SK-N-MC (cell line): ENCODE measurements at regions not wholly inside any gene's neighbourhood (a gene's known extent, or its start where the extent isn't known, plus 50 kb on each side); places are given as distances from the start of the nearest gene placed in this dataset.
A peak's percentile ranks its signal among the peaks of the same experiment; 100 is the strongest.

Experiments used
- DNase-seq: peaks from one replicate; pipeline ENCODE4 v3.0.0-alpha.2; 2011; ENCODE audit warnings: low read depth, low spot score
- H3K27ac ChIP-seq: fragments of 200-600 bp; sonication (generic); 2 replicates; pipeline ENCODE4 v1.5.1; 2016; ENCODE audit warnings: mixed run types
- H3K36me3 ChIP-seq: fragments of 200-600 bp; sonication (generic); 2 replicates; pipeline ENCODE4 v1.6.1; 2017; ENCODE audit warnings: antibody characterized with exemption, low read length, mixed read lengths; ENCODE audit not compliant: insufficient read depth
- H3K4me3 ChIP-seq: fragments of 200-600 bp; sonication (generic); 2 replicates; pipeline ENCODE4 v1.5.1; 2016
- H3K9ac ChIP-seq: fragments of 200-600 bp; sonication (generic); 2 replicates; pipeline ENCODE4 v1.8.0; 2017; ENCODE audit warnings: mixed run types, mixed read lengths; ENCODE audit not compliant: insufficient read length
- H3K9me3 ChIP-seq: fragments of 200-600 bp; sonication (generic); 2 replicates; pipeline ENCODE4 v1.6.1; 2017; ENCODE audit warnings: low read depth, mild to moderate bottlenecking, antibody characterized with exemption, low read length, moderate library complexity, mixed read lengths
- EZH2 ChIP-seq: fragments of 200-600 bp; sonication (generic); IDR thresholded peaks from one replicate; pipeline ENCODE4 v1.6.1; 2017; ENCODE audit warnings: antibody characterized with exemption
- FOXP2 ChIP-seq: optimal IDR thresholded peaks from 2 replicates; pipeline ENCODE3; 2011; ENCODE audit warnings: mild to moderate bottlenecking, moderate library complexity; ENCODE audit not compliant: insufficient read depth; ENCODE audit errors: extremely low read length, control extremely low read depth
- POLR2AphosphoS5 ChIP-seq: IDR thresholded peaks from 2 replicates; pipeline ENCODE4 v1.6.1; 2012; ENCODE audit warnings: mild to moderate bottlenecking, low read depth, low read length, borderline replicate concordance

DNA sequence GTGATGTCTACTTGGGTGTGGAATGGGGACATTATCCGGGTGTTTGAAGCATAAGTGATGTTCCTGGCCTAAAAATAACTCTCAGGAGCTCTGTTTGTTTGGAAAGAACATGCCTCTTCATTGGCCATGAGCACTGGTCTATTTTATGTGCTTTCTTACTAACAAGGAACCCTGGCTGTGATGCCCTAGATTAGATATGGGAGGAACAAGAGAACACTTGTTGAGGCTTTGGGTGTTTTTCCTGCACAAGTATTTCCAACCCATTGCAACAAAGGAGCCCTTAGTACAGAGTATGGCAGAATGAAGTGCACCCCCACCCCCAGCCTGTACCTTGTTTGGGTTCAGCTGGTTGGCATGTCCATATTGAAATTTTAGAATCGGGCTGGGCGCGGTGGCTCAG lies 95.9 kb downstream of the SLC4A3 start:
- H3K9ac ChIP-seq: no peak overlapping the region
- no peak for DNase-seq
- no peaks in the 10 kb centered on the region for H3K9me3 ChIP-seq
- no peak overlapping the region for H3K4me3 ChIP-seq
- H3K27ac ChIP-seq: no peak overlapping the region
- no peak for TF ChIP-seq FOXP2
- no peak for TF ChIP-seq POLR2AphosphoS5
- TF ChIP-seq EZH2: no peak
- H3K36me3 ChIP-seq: no peaks in the 10 kb centered on the region

DNA sequence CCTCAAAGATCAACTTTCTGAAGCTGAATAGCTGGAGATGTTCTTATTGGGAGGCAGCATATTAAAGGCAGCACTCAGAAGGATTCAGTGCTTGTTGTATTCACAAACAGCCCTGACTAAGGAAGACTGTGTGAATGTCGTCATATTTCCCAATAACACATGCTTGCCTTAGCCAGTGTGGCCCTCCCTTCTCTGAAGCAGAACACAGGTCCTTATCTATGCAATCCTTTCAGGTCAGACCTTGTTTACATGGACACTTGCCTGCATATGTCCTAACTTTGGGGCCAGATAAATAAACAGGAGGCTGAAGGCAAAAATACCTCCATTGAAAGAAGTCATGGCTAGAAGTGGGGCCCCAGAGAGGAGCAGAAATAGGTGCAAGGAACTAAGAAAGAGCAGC lies 97.2 kb downstream of the SLC4A3 start:
- Histone ChIP-seq H3K9me3 (no peaks in the 10 kb centered on the region), H3K27ac (no peak overlapping the region), H3K36me3 (no peaks in the 10 kb centered on the region), H3K9ac (no peak overlapping the region), H3K4me3 (no peak overlapping the region)
- no peak for DNase-seq
- TF ChIP-seq POLR2AphosphoS5 (no peak), EZH2 (no peak), FOXP2 (no peak)

DNA sequence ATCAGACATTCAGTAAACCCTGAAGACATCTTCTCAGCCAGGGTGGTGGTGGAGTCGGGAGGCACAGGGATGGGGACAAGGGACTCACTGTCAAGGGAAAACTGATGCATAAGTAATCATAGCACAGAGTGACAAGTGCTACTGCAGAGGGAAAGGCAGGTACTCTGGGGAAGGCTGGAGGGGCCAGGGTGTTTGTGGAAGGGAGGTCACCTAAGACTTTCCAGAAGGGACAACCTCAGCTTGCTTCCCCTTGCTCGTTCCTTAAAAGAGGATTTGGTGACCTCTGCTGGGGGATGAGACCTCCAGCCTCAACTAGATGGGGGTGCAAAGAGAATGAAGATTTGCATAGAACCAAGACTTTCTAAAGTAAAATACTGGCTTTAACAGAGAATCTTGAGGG lies 99.5 kb downstream of the SLC4A3 start:
- Histone ChIP-seq H3K9ac (no peak overlapping the region), H3K4me3 (no peak overlapping the region), H3K9me3 (no peaks in the 10 kb centered on the region), H3K27ac (no peak overlapping the region), H3K36me3 (no peaks in the 10 kb centered on the region)
- TF ChIP-seq POLR2AphosphoS5 (no peak), FOXP2 (no peak), EZH2 (no peak)
- DNase-seq: no peak

DNA sequence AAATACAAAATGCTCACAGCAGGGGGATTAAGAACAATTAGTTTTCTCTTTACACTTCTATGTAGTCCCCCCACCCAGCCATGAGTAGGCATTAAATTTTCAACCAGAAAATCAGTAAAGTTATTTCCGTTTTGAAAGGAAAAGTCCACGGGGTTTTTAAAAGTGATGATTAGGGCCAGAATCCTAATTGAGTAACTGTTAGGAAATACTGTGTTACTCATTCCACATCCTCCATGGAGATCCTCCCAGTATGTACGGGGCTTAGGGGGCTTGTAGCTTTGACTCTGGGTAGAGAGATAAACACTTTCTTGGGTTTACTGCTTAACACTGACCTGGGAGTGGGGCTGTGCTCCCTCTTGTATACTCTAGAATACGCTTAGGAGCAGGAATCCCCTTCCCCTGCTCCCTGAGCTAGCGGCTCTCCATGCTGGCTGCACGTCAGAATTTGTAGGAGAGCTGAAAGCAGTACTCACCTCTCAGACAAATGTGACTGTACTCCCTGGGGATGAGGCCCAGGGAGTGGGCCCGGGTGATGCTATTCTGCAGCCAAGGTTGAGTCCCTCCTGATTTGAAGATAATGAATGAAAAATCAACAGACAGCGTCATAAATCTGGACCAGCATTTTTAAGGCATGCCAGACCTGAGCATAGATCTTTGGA lies 100.5 kb downstream of the SLC4A3 start:
- no peaks in the 10 kb centered on the region for H3K9me3 ChIP-seq
- DNase-seq: no peak
- TF ChIP-seq FOXP2 (no peak), EZH2 (no peak), POLR2AphosphoS5 (no peak)
- 0 out of 2 replicates have a peak overlapping the region, but pooled peaks have one; percentile 26 for H3K4me3 ChIP-seq
- H3K36me3 ChIP-seq: no peaks in the 10 kb centered on the region
- H3K27ac ChIP-seq: no peak overlapping the region
- peak overlapping the region; percentile 6 for H3K9ac ChIP-seq

DNA sequence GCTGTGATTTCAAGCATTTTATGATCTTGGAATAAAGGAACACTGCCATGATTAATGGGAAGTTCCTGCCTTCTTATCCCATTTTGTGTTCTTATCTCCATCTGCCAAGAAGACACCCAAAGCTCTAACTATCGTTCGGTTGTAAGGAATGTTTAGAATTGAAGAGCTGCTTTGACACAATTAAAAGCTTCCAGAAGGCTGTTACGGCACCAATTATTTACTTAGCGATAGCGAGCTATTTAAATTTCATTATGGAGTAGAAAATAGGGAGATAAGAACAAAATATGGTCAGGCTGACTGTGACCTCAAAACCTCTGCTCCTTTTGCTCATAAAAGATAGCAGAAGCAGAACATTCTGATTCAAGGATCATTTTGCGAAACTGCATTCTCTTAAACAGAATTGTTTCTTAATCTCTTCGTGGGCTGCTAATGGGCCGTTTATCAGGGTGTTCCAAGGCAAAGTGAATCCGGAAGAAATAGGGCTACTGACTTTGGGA lies 101.6 kb downstream of the SLC4A3 start:
- H3K9ac ChIP-seq: no peak overlapping the region
- no peaks in the 10 kb centered on the region for H3K9me3 ChIP-seq
- H3K36me3 ChIP-seq: no peaks in the 10 kb centered on the region
- H3K4me3 ChIP-seq: no peak overlapping the region
- no peak overlapping the region for H3K27ac ChIP-seq
- DNase-seq: no peak
- TF ChIP-seq EZH2: no peak
- no peak for TF ChIP-seq POLR2AphosphoS5
- TF ChIP-seq FOXP2: no peak

DNA sequence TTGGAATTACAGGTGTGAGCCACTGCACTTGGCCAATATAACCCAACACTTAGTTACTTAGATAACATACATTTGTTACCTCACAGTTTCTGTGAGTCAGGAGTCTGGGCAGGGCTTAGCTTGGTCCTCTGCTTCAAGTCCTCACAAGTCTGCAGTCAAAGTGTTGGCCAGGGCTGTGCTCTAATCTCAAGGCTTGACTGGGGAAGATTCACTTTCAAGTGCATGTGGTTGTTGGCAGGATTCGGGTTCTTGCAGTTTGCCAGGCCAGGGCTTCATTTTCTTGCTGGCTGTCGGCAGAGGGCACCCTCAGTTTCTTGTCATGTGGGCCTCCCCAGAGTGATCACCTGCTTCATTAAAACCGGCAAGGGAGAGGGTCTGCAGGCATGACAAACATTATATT lies 103.7 kb downstream of the SLC4A3 start:
- Histone ChIP-seq H3K9me3 (no peaks in the 10 kb centered on the region), H3K27ac (no peak overlapping the region), H3K9ac (no peak overlapping the region), H3K36me3 (no peaks in the 10 kb centered on the region), H3K4me3 (no peak overlapping the region)
- no peak for DNase-seq
- no peak for TF ChIP-seq EZH2
- TF ChIP-seq POLR2AphosphoS5: no peak
- TF ChIP-seq FOXP2: no peak

DNA sequence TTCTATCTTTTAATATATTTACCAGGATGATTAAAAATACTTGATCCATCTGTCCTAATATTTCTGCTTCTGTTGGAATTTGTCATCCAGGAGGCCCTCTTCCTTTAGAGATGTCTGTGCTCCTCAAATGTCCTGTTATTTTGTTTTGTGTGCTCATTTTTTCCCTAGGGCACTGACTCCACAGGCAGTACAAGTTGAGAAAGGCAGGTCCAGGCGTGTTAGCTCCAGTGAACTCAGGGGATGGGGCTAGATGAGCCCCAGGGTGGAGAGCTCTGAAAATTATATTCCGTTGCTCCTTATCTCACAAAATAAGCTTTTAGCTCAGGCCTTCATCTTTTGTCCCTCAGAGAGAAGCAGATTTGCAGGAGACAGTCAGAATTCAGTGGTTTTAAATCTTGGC lies 105.7 kb downstream of the SLC4A3 start:
- no peak for DNase-seq

DNA sequence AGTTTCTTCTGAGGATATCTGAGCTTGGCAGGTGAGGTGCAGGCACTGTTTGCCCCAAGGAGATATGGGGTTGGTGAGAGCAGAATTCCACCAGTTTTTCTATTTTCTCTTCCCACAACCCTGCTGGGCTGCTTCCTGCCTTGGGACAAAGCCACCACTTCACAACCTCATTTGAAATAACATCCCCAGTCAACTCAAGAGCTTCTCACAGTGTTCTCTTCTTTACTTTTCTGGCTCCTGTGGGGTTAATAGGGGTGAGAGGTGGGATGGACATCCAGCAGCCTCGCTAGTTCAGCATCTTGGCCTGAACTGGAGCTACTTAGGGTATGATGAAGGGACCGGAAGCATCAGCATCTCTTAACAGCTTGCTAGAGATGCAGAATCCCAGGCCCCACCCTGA lies 106.3 kb downstream of the SLC4A3 start:
- no peak for TF ChIP-seq POLR2AphosphoS5
- no peak for TF ChIP-seq FOXP2
- no peak for TF ChIP-seq EZH2
- Histone ChIP-seq H3K9me3 (no peaks in the 10 kb centered on the region), H3K9ac (no peak overlapping the region), H3K4me3 (no peak overlapping the region), H3K27ac (no peak overlapping the region), H3K36me3 (no peaks in the 10 kb centered on the region)
- DNase-seq: no peak

More for the DNA sequence above, 105.7 kb downstream of the SLC4A3 start:
- no peaks in the 10 kb centered on the region for H3K9me3 ChIP-seq
- H3K9ac ChIP-seq: no peak overlapping the region
- no peaks in the 10 kb centered on the region for H3K36me3 ChIP-seq
- no peak overlapping the region for H3K4me3 ChIP-seq
- TF ChIP-seq FOXP2 (no peak), POLR2AphosphoS5 (no peak), EZH2 (no peak)
- H3K27ac ChIP-seq: no peak overlapping the region

DNA sequence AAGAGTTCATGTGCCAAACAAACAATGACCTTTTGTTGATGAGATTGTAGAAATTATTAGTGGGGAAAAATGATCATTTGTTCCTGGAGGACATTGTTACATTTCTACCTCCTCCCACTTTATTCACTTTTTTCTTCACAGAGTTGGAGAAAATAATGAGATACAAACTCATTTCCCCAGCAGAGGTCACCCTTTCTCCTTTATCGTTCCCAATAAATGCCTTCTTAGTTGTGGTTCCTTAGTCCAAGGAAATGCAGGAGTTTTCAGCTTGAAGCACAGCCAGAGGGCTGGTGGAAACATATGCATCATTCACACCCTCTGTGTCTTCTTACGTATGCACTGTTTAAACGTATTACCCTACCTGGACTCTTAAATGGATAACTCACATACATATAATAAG lies 108.8 kb downstream of the SLC4A3 start:
- Histone ChIP-seq H3K9ac (peak overlapping the region; percentile 17), H3K27ac (peak overlapping the region; percentile 69), H3K9me3 (no peaks in the 10 kb centered on the region), H3K36me3 (no peaks in the 10 kb centered on the region), H3K4me3 (no peak overlapping the region)
- TF ChIP-seq POLR2AphosphoS5: no peak
- no peak for TF ChIP-seq EZH2
- no peak for TF ChIP-seq FOXP2
- DNase-seq: peak; percentile 92
